ENCODE measurements at regions not wholly inside any gene's neighbourhood (a gene's known extent, or its start where the extent isn't known, plus 50 kb on each side); places are given as distances from the start of the nearest gene placed in this dataset.

GRCh38 chr4:144903953-144904711 is 193.9 kb downstream of the ANAPC10 start:
- H3K36me3 ChIP-seq (ENCODE audit: control insufficient read depth in 1 of 2, insufficient read depth in 2 of 2, low read length in 2 of 2) = no peaks in the 10 kb centered on the region
- H3K4me1 ChIP-seq (ENCODE audit: control insufficient read depth in 1 of 2, insufficient read depth in 2 of 2, low read length in 2 of 2) = peaks cover 0 to 8% of the 10 kb centered on the region in 2 donors
- H3K4me3 ChIP-seq (ENCODE audit: low read depth in 1 of 2, low read length in 2 of 2) = no peak overlapping the region
- H3K27me3 ChIP-seq (ENCODE audit: low read depth, low read length) = no peaks in the 10 kb centered on the region
- H3K27ac ChIP-seq (ENCODE audit: low read length) = no peak overlapping the region
- H3K9me3 ChIP-seq (ENCODE audit: control insufficient read depth in 1 of 2, low read length in 2 of 2) = no peaks in the 10 kb centered on the region

DNA sequence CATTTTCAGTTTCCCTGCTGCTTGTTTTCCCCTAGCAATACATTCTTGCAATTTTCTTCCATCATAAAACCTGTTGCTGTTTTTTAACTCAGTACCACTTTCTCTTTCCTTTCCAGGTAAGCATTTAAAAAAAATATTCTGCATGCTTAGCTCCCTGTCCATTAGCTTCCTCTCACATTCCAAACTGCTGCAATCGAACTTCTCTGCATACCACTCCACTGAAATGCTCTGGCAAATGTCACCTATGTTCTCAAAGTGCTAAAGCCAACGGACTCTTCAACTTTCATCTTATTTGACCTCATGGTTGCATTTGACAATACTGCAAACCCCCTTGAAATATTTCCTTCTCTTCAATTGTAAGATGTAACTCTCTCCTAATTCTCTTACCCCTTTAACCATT is 192.7 kb downstream of the ANAPC10 start:
- Histone ChIP-seq H3K4me3 (ENCODE audit: low read depth in 1 of 2, low read length in 2 of 2) (no peak overlapping the region), H3K27me3 (ENCODE audit: low read depth, low read length) (no peaks in the 10 kb centered on the region), H3K9me3 (ENCODE audit: control insufficient read depth in 1 of 2, low read length in 2 of 2) (no peaks in the 10 kb centered on the region), H3K36me3 (ENCODE audit: control insufficient read depth in 1 of 2, insufficient read depth in 2 of 2, low read length in 2 of 2) (no peaks in the 10 kb centered on the region), H3K4me1 (ENCODE audit: control insufficient read depth in 1 of 2, insufficient read depth in 2 of 2, low read length in 2 of 2) (peaks cover 0 to 8% of the 10 kb centered on the region in 2 donors), H3K27ac (ENCODE audit: low read length) (no peak overlapping the region)

- H3K4me1 ChIP-seq (ENCODE audit: control insufficient read depth in 1 of 2, insufficient read depth in 2 of 2, low read length in 2 of 2) = peaks cover 0 to 8% of the 10 kb centered on the region in 2 donors
Observed at GRCh38 chr4:144906181-144906925, 191.6 kb downstream of the ANAPC10 start.

DNA sequence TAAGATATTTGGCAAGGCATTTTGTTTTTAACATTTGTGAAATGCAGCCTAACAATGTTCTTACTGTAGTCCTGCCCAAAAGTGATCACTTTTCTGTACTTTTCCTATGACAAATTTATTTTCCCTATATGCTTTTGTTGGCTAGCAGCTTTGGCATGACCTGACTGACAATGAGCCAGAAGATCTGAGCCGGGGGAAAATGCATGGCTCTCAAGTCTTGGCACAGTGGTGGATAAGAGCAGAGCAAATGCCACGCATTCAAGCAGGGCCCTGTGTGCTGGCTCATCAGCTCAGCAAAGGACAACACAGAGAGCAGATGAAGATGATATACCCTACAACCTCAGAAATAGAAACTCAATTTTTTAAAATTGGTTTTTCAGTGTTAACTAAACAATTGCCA is 187.3 kb downstream of the ANAPC10 start:
- H3K9me3 ChIP-seq (ENCODE audit: control insufficient read depth in 1 of 2, low read length in 2 of 2) = no peaks in the 10 kb centered on the region
- H3K27me3 ChIP-seq (ENCODE audit: low read depth, low read length) = no peaks in the 10 kb centered on the region
- H3K36me3 ChIP-seq (ENCODE audit: control insufficient read depth in 1 of 2, insufficient read depth in 2 of 2, low read length in 2 of 2) = no peaks in the 10 kb centered on the region
- H3K27ac ChIP-seq (ENCODE audit: low read length) = no peak overlapping the region
- H3K4me1 ChIP-seq (ENCODE audit: control insufficient read depth in 1 of 2, insufficient read depth in 2 of 2, low read length in 2 of 2) = peaks cover 0 to 3% of the 10 kb centered on the region in 2 donors
- no peak overlapping the region for H3K4me3 ChIP-seq (ENCODE audit: low read depth in 1 of 2, low read length in 2 of 2)

More at GRCh38 chr4:144906181-144906925, 191.6 kb downstream of the ANAPC10 start:
- Histone ChIP-seq H3K9me3 (ENCODE audit: control insufficient read depth in 1 of 2, low read length in 2 of 2) (no peaks in the 10 kb centered on the region), H3K36me3 (ENCODE audit: control insufficient read depth in 1 of 2, insufficient read depth in 2 of 2, low read length in 2 of 2) (no peaks in the 10 kb centered on the region), H3K27me3 (ENCODE audit: low read depth, low read length) (no peaks in the 10 kb centered on the region), H3K4me3 (ENCODE audit: low read depth in 1 of 2, low read length in 2 of 2) (no peak overlapping the region), H3K27ac (ENCODE audit: low read length) (no peak overlapping the region)

All from muscle layer of duodenum (tissue), 2 donors.